HepG2 (cell line): ENCODE measurements at regions not wholly inside any gene's neighbourhood (a gene's known extent, or its start where the extent isn't known, plus 50 kb on each side); places are given as distances from the start of the nearest gene placed in this dataset.

Experiments used
- ATAC-seq: fragments of 200-7000 bp; cut with Tn5 transposase; 3 replicates; pipeline ENCODE4 v1.9.1; 2020; ENCODE audit warnings: mild to moderate bottlenecking, moderate library complexity
- BruUV-seq: library from RNA; stranded (reverse); fragments of 400-500 nt; replicated peaks from 2 replicates; lab custom pipeline; 2021; lab: Mats Ljungman, UMichigan
- CTCF ChIA-PET: fragments of 300-600 bp; formaldehyde crosslinking; extraction: SDS; loops from one replicate; lab custom pipeline; 2021; ENCODE audit warnings: low total read pairs, inconsistent platforms, low intra/inter-chr PET ratio; lab: Yijun Ruan, JAX
- POLR2A ChIA-PET: fragments of 350-600 bp; sonication (Branson Sonifier 250); formaldehyde crosslinking; loops from one replicate; lab custom pipeline; 2020; ENCODE audit warnings: antibody characterized with exemption, inconsistent platforms; lab: Yijun Ruan, JAX
- DNase-seq: peaks from one replicate; pipeline ENCODE4 v3.0.0-alpha.2; 2015; ENCODE audit warnings: low spot score
- FAIRE-seq: peaks from 3 replicates; lab custom pipeline; 2011; peaks lifted over from hg19 to GRCh38; lab: Jason Lieb, UNC
- H2AFZ ChIP-seq: one replicate; pipeline ENCODE4 v1.6.1; 2011; ENCODE audit warnings: low read length, inconsistent platforms
- H3K27ac ChIP-seq: fragments of 300-600 bp; 3 replicates; pipeline ENCODE4 v1.8.0; 2011; ENCODE audit warnings: mixed run types, mild to moderate bottlenecking, mixed read lengths, low read length, inconsistent platforms; ENCODE audit not compliant: insufficient read depth; ENCODE audit errors: extremely low read length
- H3K27me3 ChIP-seq, 2 experiments: fragments of 200-600 bp in 1 of 2; 2 replicates in 1 of 2; 3 replicates in 1 of 2; pipeline versions ENCODE4 v1.6.0 to v1.8.0; 2011; ENCODE audit warnings: low read length in 2 of 2, mild to moderate bottlenecking in 2 of 2, moderate library complexity in 2 of 2, inconsistent platforms in 1 of 2; ENCODE audit not compliant: insufficient read depth in 2 of 2, control insufficient read depth in 1 of 2
- H3K36me3 ChIP-seq, 2 experiments: fragments of 200-600 bp in 1 of 2; replicated peaks in 1 of 2; 2 replicates in 1 of 2; 3 replicates in 1 of 2; pipeline versions ENCODE4 v1.5.1 to v1.8.0; 2011; ENCODE audit warnings: low read length in 2 of 2, inconsistent platforms in 1 of 2; ENCODE audit not compliant: insufficient read depth in 2 of 2, control insufficient read depth in 1 of 2
- H3K4me1 ChIP-seq: 2 replicates; pipeline ENCODE4 v1.5.1; 2012; ENCODE audit warnings: low read length, inconsistent platforms; ENCODE audit not compliant: insufficient read depth
- H3K4me2 ChIP-seq: 2 replicates; pipeline ENCODE4 v1.6.0; 2011; ENCODE audit warnings: low read depth, low read length, inconsistent platforms
- H3K4me3 ChIP-seq, 3 experiments: fragments of 200-600 bp in 1 of 3; sonication (generic), shearing (Covaris generic) in 1 of 3; replicated peaks in 1 of 3; 2 replicates each; pipeline ENCODE4 v1.5.1; 2011 to 2016; ENCODE audit warnings: low read length in 3 of 3, inconsistent platforms in 2 of 3, low read depth in 2 of 3, mild to moderate bottlenecking in 2 of 3, control low read depth in 1 of 3, mixed read lengths in 1 of 3; ENCODE audit not compliant: insufficient read depth in 1 of 3
- H3K79me2 ChIP-seq: one replicate; pipeline ENCODE4 v1.6.1; 2011; ENCODE audit warnings: low read length, inconsistent platforms; ENCODE audit not compliant: insufficient read depth
- H3K9ac ChIP-seq: 2 replicates; pipeline ENCODE4 v1.6.0; 2011; ENCODE audit warnings: mild to moderate bottlenecking, low read depth, low read length, inconsistent platforms; ENCODE audit not compliant: insufficient read depth
- H3K9me3 ChIP-seq: 2 replicates; pipeline ENCODE4 v1.5.1; 2012; ENCODE audit warnings: mild to moderate bottlenecking, low read length
- H4K20me1 ChIP-seq: 2 replicates; pipeline ENCODE4 v1.6.0; 2011; ENCODE audit warnings: inconsistent platforms, mild to moderate bottlenecking, low read length, moderate library complexity; ENCODE audit not compliant: insufficient read depth
- ATF7-NPFF ChIP-seq: sonication (generic); formaldehyde crosslinking; IDR thresholded peaks from 2 replicates; pipeline ENCODE4 v1.8.1; 2023; ENCODE audit warnings: mild to moderate bottlenecking, low read depth, missing genetic modification reagents, moderate library complexity
- BHLHE40 ChIP-seq: IDR thresholded peaks from 2 replicates; pipeline ENCODE4 v1.6.1; 2011; ENCODE audit warnings: low read length, improper control_type of control experiment
- GTF3A ChIP-seq: sonication (generic); formaldehyde crosslinking; conservative IDR thresholded peaks from 2 replicates; pipeline ENCODE4 v1.4.0; 2020; ENCODE audit warnings: mild to moderate bottlenecking, missing genetic modification reagents
- HMG20B ChIP-seq: conservative IDR thresholded peaks from 2 replicates; pipeline ENCODE4 v1.6.1; 2016; ENCODE audit warnings: missing genetic modification reagents, missing compliant biosample characterization
- MATR3 ChIP-seq: sonication (generic); formaldehyde crosslinking; IDR thresholded peaks from 2 replicates; pipeline ENCODE4 v1.4.0; 2020; ENCODE audit warnings: missing genetic modification reagents
- MIER2 ChIP-seq: IDR thresholded peaks from 2 replicates; pipeline ENCODE4 v1.6.1; 2016; ENCODE audit warnings: missing biosample characterization, missing genetic modification reagents
- POGZ ChIP-seq: sonication (generic); formaldehyde crosslinking; IDR thresholded peaks from 2 replicates; pipeline ENCODE4 v1.4.0; 2020; ENCODE audit warnings: mild to moderate bottlenecking, missing genetic modification reagents
- RARA ChIP-seq: IDR thresholded peaks from 2 replicates; pipeline ENCODE4 v1.6.1; 2016; ENCODE audit warnings: missing genetic modification reagents, missing compliant biosample characterization
- ZBTB26 ChIP-seq: IDR thresholded peaks from 2 replicates; pipeline ENCODE4 v1.6.1; 2016; ENCODE audit warnings: missing compliant biosample characterization, missing genetic modification reagents, borderline replicate concordance
- ZFP36L2 ChIP-seq: sonication (generic); formaldehyde crosslinking; IDR thresholded peaks from 2 replicates; pipeline ENCODE4 v1.4.0; 2020; ENCODE audit warnings: missing genetic modification reagents
- ZFP37 ChIP-seq: sonication (generic); formaldehyde crosslinking; IDR thresholded peaks from 2 replicates; pipeline ENCODE4 v1.4.0; 2020; ENCODE audit warnings: missing genetic modification reagents, borderline replicate concordance
- ZMYM3 ChIP-seq: sonication (generic); formaldehyde crosslinking; IDR thresholded peaks from 2 replicates; pipeline ENCODE4 v1.5.1; 2020; ENCODE audit warnings: mild to moderate bottlenecking, missing genetic modification reagents
- ZNF143 ChIP-seq: sonication (generic); formaldehyde crosslinking; IDR thresholded peaks from 2 replicates; pipeline ENCODE4 v1.4.0; 2020; ENCODE audit warnings: missing genetic modification reagents
- ZNF260 ChIP-seq: sonication (generic); formaldehyde crosslinking; IDR thresholded peaks from 2 replicates; pipeline ENCODE4 v1.4.0; 2020; ENCODE audit warnings: missing genetic modification reagents, low read depth, mild to moderate bottlenecking, borderline replicate concordance
- ZNF276 ChIP-seq: sonication (generic); formaldehyde crosslinking; IDR thresholded peaks from 2 replicates; pipeline ENCODE4 v1.4.0; 2020; ENCODE audit warnings: mild to moderate bottlenecking, low read depth, missing genetic modification reagents
- ZNF629 ChIP-seq: sonication (generic); formaldehyde crosslinking; conservative IDR thresholded peaks from 2 replicates; pipeline ENCODE4 v1.5.0; 2020; ENCODE audit warnings: missing genetic modification reagents
- ZNF790 ChIP-seq: sonication (generic); formaldehyde crosslinking; IDR thresholded peaks from 2 replicates; pipeline ENCODE4 v1.8.0; 2022; ENCODE audit warnings: missing genetic modification reagents, mild to moderate bottlenecking, borderline replicate concordance
- WGBS: methylation state at CpG from one replicate; pipeline ENCODE4 v1.1.6; 2017; ENCODE audit warnings: low lambda C conversion rate; 5-methylcytosine and 5-hydroxymethylcytosine counted together
- in situ Hi-C: cut with HindIII; loops from 2 replicates; pipeline ENCODE4 v1.10.0; 2017; ENCODE audit warnings: low pct_unique_long_range_greater_than_20kb; ENCODE audit not compliant: extremely low pct_ligation_motif_present
- intact Hi-C: fragments of 100-400 bp; cut with micrococcal nuclease; formaldehyde crosslinking; loops from one replicate; pipeline ENCODE4 v1.10.0; 2022; ENCODE audit not compliant: unreplicated experiment

GRCh38 chr18:42184685-42185477, 229.8 kb downstream of the PIK3C3 start:
- in situ Hi-C loops (no loop called here), intact Hi-C loops (no loop called here)
- no peak for FAIRE-seq
- 77% methylated on average over 15 of the region's 15 CpGs for WGBS
- H3K36me3 ChIP-seq: no peaks in the 10 kb centered on the region
- DNase-seq: no peak
- no peak overlapping the region for H3K27ac ChIP-seq
- BruUV-seq: no TSS peak
- H3K27me3 ChIP-seq: no peaks in the 10 kb centered on the region
- H3K4me1 ChIP-seq: no peaks in the 10 kb centered on the region
- no peak for ATAC-seq
- CTCF ChIA-PET: no interaction called here
- peaks cover 6% of the 10 kb centered on the region; the same call in 1 of the 2 replicates for H3K9me3 ChIP-seq
- H3K4me2 ChIP-seq: no peak overlapping the region
- POLR2A ChIA-PET: no interaction called here
- no peak overlapping the region for H3K9ac ChIP-seq
- H3K4me3 ChIP-seq: no peak overlapping the region
- H2AFZ ChIP-seq: no peak overlapping the region
- no peak for TF ChIP-seq ZNF790
- TF ChIP-seq ZNF143 (CRISPR knock-in tag): no peak
- TF ChIP-seq HMG20B (CRISPR knock-in tag): no peak
- TF ChIP-seq MIER2: no peak
- TF ChIP-seq ZNF260: no peak
- no peak for TF ChIP-seq ZMYM3 (CRISPR knock-in tag)
- TF ChIP-seq POGZ: no peak
- TF ChIP-seq, all 625 proteins: peak for 0
- H3K79me2 ChIP-seq: no peaks in the 10 kb centered on the region
- H4K20me1 ChIP-seq: no peaks in the 10 kb centered on the region

- intact Hi-C loops (no loop called here), in situ Hi-C loops (no loop called here)
- no peak overlapping the region for H3K9ac ChIP-seq
- no peak for ATAC-seq
- H3K4me1 ChIP-seq: no peaks in the 10 kb centered on the region
- H2AFZ ChIP-seq: no peak overlapping the region
- peaks cover 6% of the 10 kb centered on the region; the same call in 1 of the 2 replicates for H3K9me3 ChIP-seq
- CTCF ChIA-PET: no interaction called here
- H3K79me2 ChIP-seq: no peaks in the 10 kb centered on the region
- H3K4me2 ChIP-seq: no peak overlapping the region
- no peak for DNase-seq
- no peak for FAIRE-seq
- BruUV-seq: no TSS peak
- H4K20me1 ChIP-seq: no peaks in the 10 kb centered on the region
- H3K4me3 ChIP-seq: no peak overlapping the region
- H3K36me3 ChIP-seq: no peaks in the 10 kb centered on the region
- H3K27me3 ChIP-seq: no peaks in the 10 kb centered on the region
- POLR2A ChIA-PET: no interaction called here
- H3K27ac ChIP-seq: no peak overlapping the region
- TF ChIP-seq ZBTB26 (CRISPR knock-in tag): no peak
- TF ChIP-seq BHLHE40: no peak
- no peak for TF ChIP-seq ATF7-NPFF (CRISPR knock-in tag)
- no peak for TF ChIP-seq ZNF276 (CRISPR knock-in tag)
- TF ChIP-seq ZNF629 (CRISPR knock-in tag): no peak
- no peak for TF ChIP-seq GTF3A
- TF ChIP-seq ZFP36L2 (CRISPR knock-in tag): no peak
- no peak for TF ChIP-seq RARA
- TF ChIP-seq ZFP37: no peak
- no peak for TF ChIP-seq MATR3 (CRISPR knock-in tag)
Observed at GRCh38 chr18:42185486-42185885, 230.5 kb downstream of the PIK3C3 start.
